ENCODE measurements at regions not wholly inside any gene's neighbourhood (a gene's known extent, or its start where the extent isn't known, plus 50 kb on each side); places are given as distances from the start of the nearest gene placed in this dataset.

- no peak for TF ChIP-seq CTCF (IDR thresholded peaks at IDR 0.05)
- no peak for TF ChIP-seq EZH2 (IDR thresholded peaks at IDR 0.05; ENCODE audit: borderline replicate concordance, insufficient read depth, low read depth, low read length, poor library complexity, severe bottlenecking)
These were observed 383.1 kb downstream of the DLEU7 start for GRCh38 chr13:50460358-50460757.
